Panc1 (cell line): ENCODE measurements at regions not wholly inside any gene's neighbourhood (a gene's known extent, or its start where the extent isn't known, plus 50 kb on each side); places are given as distances from the start of the nearest gene placed in this dataset.

Experiments
- ATAC-seq: fragments of 200-7000 bp; cut with Tn5 transposase; 2 replicates; pipeline ENCODE4 v1.9.1; 2020; ENCODE audit warnings: mild to moderate bottlenecking, moderate library complexity
- BruUV-seq: library from RNA; stranded (reverse); fragments of 400-500 nt; replicated peaks from 2 replicates; lab custom pipeline; 2021; lab: Mats Ljungman, UMichigan
- CTCF ChIA-PET: fragments of 300-600 bp; sonication (Branson Sonifier 250); formaldehyde crosslinking; loops from one replicate; lab custom pipeline; 2022; ENCODE audit warnings: antibody characterized with exemption; lab: Charles Lee
- POLR2A ChIA-PET: fragments of 300-600 bp; sonication (Branson Sonifier 250); formaldehyde crosslinking; loops from one replicate; lab custom pipeline; 2022; ENCODE audit warnings: antibody characterized with exemption; lab: Charles Lee
- DNase-seq: peaks from one replicate; pipeline ENCODE4 v3.0.0-alpha.2; 2010; ENCODE audit warnings: low read depth, low spot score
- H3K27ac ChIP-seq: 2 replicates; pipeline ENCODE4 v1.5.1; 2011; ENCODE audit warnings: mild to moderate bottlenecking, low read length, inconsistent platforms
- H3K27me3 ChIP-seq: fragments of 200-500 bp; sonication (Bioruptor generic); 2 replicates; pipeline ENCODE4 v1.6.0; 2014; ENCODE audit warnings: low read length, inconsistent platforms; ENCODE audit not compliant: control insufficient read depth, insufficient read depth
- H3K36me3 ChIP-seq: fragments of 200-500 bp; sonication (Bioruptor generic); 2 replicates; pipeline ENCODE4 v1.5.1; 2014; ENCODE audit warnings: inconsistent platforms, mild to moderate bottlenecking, low read length, moderate library complexity; ENCODE audit not compliant: control insufficient read depth, insufficient read depth
- H3K4me1 ChIP-seq: 2 replicates; pipeline ENCODE4 v1.5.1; 2011; ENCODE audit warnings: inconsistent platforms, mild to moderate bottlenecking, low read length, moderate library complexity; ENCODE audit not compliant: control insufficient read depth, insufficient read depth
- H3K4me3 ChIP-seq, 2 experiments: 2 replicates each; pipeline ENCODE4 v1.5.1; 2011 to 2012; ENCODE audit warnings: low read depth in 2 of 2, low read length in 2 of 2, mild to moderate bottlenecking in 2 of 2, inconsistent platforms in 1 of 2, moderate library complexity in 1 of 2
- H3K9me3 ChIP-seq: fragments of 200-500 bp; sonication (Bioruptor generic); 2 replicates; pipeline ENCODE4 v1.5.1; 2014; ENCODE audit warnings: low read depth, mild to moderate bottlenecking, inconsistent platforms, low read length, moderate library complexity; ENCODE audit not compliant: control insufficient read depth, insufficient read depth
- POLR2AphosphoS5 ChIP-seq: IDR thresholded peaks from 2 replicates; pipeline ENCODE4 v1.6.1; 2012; ENCODE audit warnings: mild to moderate bottlenecking, low read depth, low read length, moderate library complexity
- REST ChIP-seq, 2 experiments: IDR thresholded peaks; 2 replicates each; pipeline ENCODE4 v1.6.1; 2011 to 2012; ENCODE audit warnings: low read depth in 2 of 2, control low read depth in 1 of 2, low read length in 1 of 2, mild to moderate bottlenecking in 1 of 2, moderate library complexity in 1 of 2; ENCODE audit not compliant: insufficient read depth in 1 of 2
- SIN3A ChIP-seq: IDR thresholded peaks from 2 replicates; pipeline ENCODE4 v1.6.1; 2012; ENCODE audit warnings: low read depth, mild to moderate bottlenecking, low read length, moderate library complexity, borderline replicate concordance; ENCODE audit not compliant: insufficient read depth
- TCF7L2 ChIP-seq: IDR thresholded peaks from 2 replicates; pipeline ENCODE4 v1.6.1; 2011; ENCODE audit warnings: mild to moderate bottlenecking, low read depth, low read length, inconsistent platforms
- in situ Hi-C: cut with HindIII; loops from 2 replicates; pipeline ENCODE4 v1.10.0; 2016; ENCODE audit warnings: low sequenced_read_pairs, low pct_unique_long_range_greater_than_20kb
- intact Hi-C: fragments of 100-400 bp; cut with micrococcal nuclease; formaldehyde crosslinking; loops from one replicate; pipeline ENCODE4 v1.10.0; 2022; ENCODE audit not compliant: unreplicated experiment
- TF ChIP-seq, protein P1 (sequence below): fragments of 450-650 bp; IDR thresholded peaks from 2 replicates; pipeline ENCODE4 v1.5.1; 2017; ENCODE audit warnings: mild to moderate bottlenecking

DNA sequence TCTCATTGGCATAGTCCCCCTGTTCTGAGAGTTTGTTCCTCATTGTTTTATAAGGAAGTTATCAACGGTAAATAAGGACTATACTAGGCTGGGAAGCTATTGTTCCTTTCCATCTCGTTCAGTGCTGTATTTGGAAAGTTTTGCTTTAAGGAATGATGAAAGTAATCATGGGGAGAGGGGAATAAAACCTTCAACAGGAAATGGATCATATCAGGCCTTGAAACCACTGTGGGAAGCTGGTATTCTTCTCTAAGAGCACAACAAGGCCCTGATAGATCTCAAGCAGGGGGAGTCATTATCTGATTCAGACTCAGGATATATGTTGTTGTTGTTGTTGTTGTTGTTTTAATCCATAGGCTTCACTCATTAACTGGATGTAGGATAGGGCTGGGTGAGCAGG lies 474.5 kb downstream of the ENC1 start:
- Histone ChIP-seq H3K36me3 (no peaks in the 10 kb centered on the region), H3K4me1 (peaks cover 15% of the 10 kb centered on the region), H3K4me3 (no peak overlapping the region), H3K27ac (no peak overlapping the region), H3K9me3 (no peaks in the 10 kb centered on the region), H3K27me3 (no peaks in the 10 kb centered on the region)
- intact Hi-C loops = no loop called here
- in situ Hi-C loops = no loop called here
- no TSS peak for BruUV-seq
- ChIA-PET CTCF (no interaction called here), POLR2A (no interaction called here)
- no peak for TF ChIP-seq TCF7L2
- TF ChIP-seq SIN3A = no peak
- TF ChIP-seq REST (IDR thresholded peaks at IDR 0.05; ENCODE audit: insufficient read depth in 1 of 2, low read depth in 2 of 2, low read length in 1 of 2) = no peak
- TF ChIP-seq, protein P1, sequence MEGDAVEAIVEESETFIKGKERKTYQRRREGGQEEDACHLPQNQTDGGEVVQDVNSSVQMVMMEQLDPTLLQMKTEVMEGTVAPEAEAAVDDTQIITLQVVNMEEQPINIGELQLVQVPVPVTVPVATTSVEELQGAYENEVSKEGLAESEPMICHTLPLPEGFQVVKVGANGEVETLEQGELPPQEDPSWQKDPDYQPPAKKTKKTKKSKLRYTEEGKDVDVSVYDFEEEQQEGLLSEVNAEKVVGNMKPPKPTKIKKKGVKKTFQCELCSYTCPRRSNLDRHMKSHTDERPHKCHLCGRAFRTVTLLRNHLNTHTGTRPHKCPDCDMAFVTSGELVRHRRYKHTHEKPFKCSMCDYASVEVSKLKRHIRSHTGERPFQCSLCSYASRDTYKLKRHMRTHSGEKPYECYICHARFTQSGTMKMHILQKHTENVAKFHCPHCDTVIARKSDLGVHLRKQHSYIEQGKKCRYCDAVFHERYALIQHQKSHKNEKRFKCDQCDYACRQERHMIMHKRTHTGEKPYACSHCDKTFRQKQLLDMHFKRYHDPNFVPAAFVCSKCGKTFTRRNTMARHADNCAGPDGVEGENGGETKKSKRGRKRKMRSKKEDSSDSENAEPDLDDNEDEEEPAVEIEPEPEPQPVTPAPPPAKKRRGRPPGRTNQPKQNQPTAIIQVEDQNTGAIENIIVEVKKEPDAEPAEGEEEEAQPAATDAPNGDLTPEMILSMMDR = no peak
- TF ChIP-seq POLR2AphosphoS5 = no peak
- ATAC-seq (no peak), DNase-seq (no peak)

- intact Hi-C loops (no loop called here), in situ Hi-C loops (no loop called here)
- no TSS peak for BruUV-seq
- Histone ChIP-seq H3K27me3 (no peaks in the 10 kb centered on the region), H3K4me3 (no peak overlapping the region), H3K36me3 (no peaks in the 10 kb centered on the region), H3K27ac (no peak overlapping the region), H3K4me1 (peaks cover 15% of the 10 kb centered on the region), H3K9me3 (no peaks in the 10 kb centered on the region)
- TF ChIP-seq POLR2AphosphoS5 (no peak), SIN3A (no peak), REST (IDR thresholded peaks at IDR 0.05; ENCODE audit: insufficient read depth in 1 of 2, low read depth in 2 of 2, low read length in 1 of 2) (no peak), TCF7L2 (no peak)
- TF ChIP-seq, protein P1 = no peak
- ATAC-seq (no peak), DNase-seq (no peak)
- ChIA-PET POLR2A (no interaction called here), CTCF (no interaction called here)
Observed at GRCh38 chr5:74164725-74165235, 475.7 kb downstream of the ENC1 start.
